ENCODE measurements at regions not wholly inside any gene's neighbourhood (a gene's known extent, or its start where the extent isn't known, plus 50 kb on each side); places are given as distances from the start of the nearest gene placed in this dataset.

- TF ChIP-seq, protein P1, sequence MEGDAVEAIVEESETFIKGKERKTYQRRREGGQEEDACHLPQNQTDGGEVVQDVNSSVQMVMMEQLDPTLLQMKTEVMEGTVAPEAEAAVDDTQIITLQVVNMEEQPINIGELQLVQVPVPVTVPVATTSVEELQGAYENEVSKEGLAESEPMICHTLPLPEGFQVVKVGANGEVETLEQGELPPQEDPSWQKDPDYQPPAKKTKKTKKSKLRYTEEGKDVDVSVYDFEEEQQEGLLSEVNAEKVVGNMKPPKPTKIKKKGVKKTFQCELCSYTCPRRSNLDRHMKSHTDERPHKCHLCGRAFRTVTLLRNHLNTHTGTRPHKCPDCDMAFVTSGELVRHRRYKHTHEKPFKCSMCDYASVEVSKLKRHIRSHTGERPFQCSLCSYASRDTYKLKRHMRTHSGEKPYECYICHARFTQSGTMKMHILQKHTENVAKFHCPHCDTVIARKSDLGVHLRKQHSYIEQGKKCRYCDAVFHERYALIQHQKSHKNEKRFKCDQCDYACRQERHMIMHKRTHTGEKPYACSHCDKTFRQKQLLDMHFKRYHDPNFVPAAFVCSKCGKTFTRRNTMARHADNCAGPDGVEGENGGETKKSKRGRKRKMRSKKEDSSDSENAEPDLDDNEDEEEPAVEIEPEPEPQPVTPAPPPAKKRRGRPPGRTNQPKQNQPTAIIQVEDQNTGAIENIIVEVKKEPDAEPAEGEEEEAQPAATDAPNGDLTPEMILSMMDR (IDR thresholded peaks at IDR 0.05) = no peak
- no peak for DNase-seq
- Histone ChIP-seq H3K36me3 (no peaks in the 10 kb centered on the region), H3K9me3 (no peaks in the 10 kb centered on the region), H3K4me3 (no peak overlapping the region), H3K27ac (no peak overlapping the region), H3K27me3 (no peaks in the 10 kb centered on the region), H3K4me1 (no peaks in the 10 kb centered on the region), H3K9ac (ENCODE audit: low read depth in 2 of 2, low read length in 2 of 2) (no peak overlapping the region)
- intact Hi-C loops (cut with DNase I) = no loop called here
Measured at GRCh38 chr5:124551939-124552279, 194.5 kb downstream of the ZNF608 start.

DNA sequence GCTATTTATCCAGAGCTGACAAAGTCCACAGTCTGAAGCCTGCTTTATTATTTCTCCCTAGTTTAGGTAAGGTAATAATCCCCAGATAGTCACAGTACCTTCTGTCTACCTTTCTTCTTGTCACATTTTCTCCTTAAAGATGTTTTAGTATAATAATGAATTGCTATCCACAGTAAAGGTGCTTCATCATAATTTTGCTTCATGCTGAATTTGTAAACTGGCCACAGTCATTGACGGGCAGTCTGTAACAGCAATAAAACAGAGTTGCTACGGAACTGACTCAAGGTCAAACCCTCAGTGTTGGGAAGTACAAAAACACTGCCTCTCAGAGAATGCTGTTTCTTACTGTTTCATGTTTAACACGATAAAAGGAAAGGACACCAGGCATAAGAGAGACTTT, 195.7 kb downstream of the ZNF608 start:
- Histone ChIP-seq H3K9ac (ENCODE audit: low read depth in 2 of 2, low read length in 2 of 2) (no peak overlapping the region), H3K27me3 (no peaks in the 10 kb centered on the region), H3K4me1 (no peaks in the 10 kb centered on the region), H3K36me3 (no peaks in the 10 kb centered on the region), H3K27ac (no peak overlapping the region), H3K4me3 (no peak overlapping the region), H3K9me3 (no peaks in the 10 kb centered on the region)
- intact Hi-C loops (cut with DNase I) = no loop called here
- TF ChIP-seq, protein P1 (IDR thresholded peaks at IDR 0.05) = no peak
- DNase-seq = no peak

DNA sequence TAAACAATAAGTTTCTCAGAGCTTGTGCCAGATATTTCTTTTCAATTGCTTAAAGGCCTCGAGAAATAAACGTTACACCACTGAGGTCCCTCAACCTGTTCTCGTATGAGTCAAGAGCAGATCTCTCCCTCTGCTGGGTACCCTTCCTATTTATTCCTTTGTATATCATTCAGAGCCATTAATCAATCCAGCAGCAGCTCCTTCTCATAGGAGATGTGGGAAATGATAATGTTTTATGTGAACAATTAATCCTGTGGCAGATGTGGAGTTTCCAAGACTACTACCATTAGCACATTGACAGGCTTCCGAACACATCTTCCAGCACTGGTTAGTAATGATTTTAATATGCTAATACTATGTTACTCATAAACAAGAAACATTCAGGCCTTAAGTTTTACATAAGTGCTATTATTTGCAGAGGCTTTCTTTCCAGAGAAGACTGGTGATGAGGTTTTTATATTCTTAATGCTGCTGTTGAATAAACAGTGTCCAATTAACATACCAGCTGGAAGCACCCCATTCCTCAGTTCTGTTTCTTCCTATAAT, 196.5 kb downstream of the ZNF608 start:
- Histone ChIP-seq H3K36me3 (no peaks in the 10 kb centered on the region), H3K27ac (no peak overlapping the region), H3K9ac (ENCODE audit: low read depth in 2 of 2, low read length in 2 of 2) (no peak overlapping the region), H3K4me1 (no peaks in the 10 kb centered on the region), H3K4me3 (no peak overlapping the region), H3K9me3 (no peaks in the 10 kb centered on the region), H3K27me3 (no peaks in the 10 kb centered on the region)
- TF ChIP-seq, protein P1 (IDR thresholded peaks at IDR 0.05) = no peak
- intact Hi-C loops (cut with DNase I) = no loop called here
- DNase-seq = no peak

- Histone ChIP-seq H3K4me1 (no peaks in the 10 kb centered on the region), H3K27ac (no peak overlapping the region), H3K36me3 (no peaks in the 10 kb centered on the region), H3K4me3 (no peak overlapping the region), H3K9me3 (no peaks in the 10 kb centered on the region), H3K9ac (ENCODE audit: low read depth in 2 of 2, low read length in 2 of 2) (no peak overlapping the region), H3K27me3 (no peaks in the 10 kb centered on the region)
- DNase-seq = no peak
- intact Hi-C loops (cut with DNase I) = no loop called here
- TF ChIP-seq, protein P1 (IDR thresholded peaks at IDR 0.05) = no peak
Measured at GRCh38 chr5:124546643-124547042, 199.8 kb downstream of the ZNF608 start.

- TF ChIP-seq, protein P1 (IDR thresholded peaks at IDR 0.05) = no peak
- no peaks in the 10 kb centered on the region for H3K27me3 ChIP-seq
- H3K27ac ChIP-seq = no peak overlapping the region
- H3K36me3 ChIP-seq = no peaks in the 10 kb centered on the region
- no peak overlapping the region for H3K4me3 ChIP-seq
- no peak overlapping the region for H3K9ac ChIP-seq (ENCODE audit: low read depth in 2 of 2, low read length in 2 of 2)
- no peaks in the 10 kb centered on the region for H3K4me1 ChIP-seq
- no peak for DNase-seq
- no peaks in the 10 kb centered on the region for H3K9me3 ChIP-seq
- intact Hi-C loops (cut with DNase I) = no loop called here
Measured at GRCh38 chr5:124544366-124545055, 201.9 kb downstream of the ZNF608 start.

Data from colonic mucosa (tissue), 4 donors.